Muscle layer of duodenum (tissue), 2 donors: ENCODE measurements at regions not wholly inside any gene's neighbourhood (a gene's known extent, or its start where the extent isn't known, plus 50 kb on each side); places are given as distances from the start of the nearest gene placed in this dataset.

Experiments
- H3K27ac ChIP-seq: one replicate; pipeline ENCODE4 v1.7.0; 2013; ENCODE audit warnings: mild to moderate bottlenecking, low read length
- H3K27me3 ChIP-seq: one replicate; pipeline ENCODE4 v1.7.0; 2013; ENCODE audit warnings: low read depth, mild to moderate bottlenecking, control low read depth, low read length
- H3K36me3 ChIP-seq, 2 donors: one replicate each; pipeline ENCODE4 v1.7.0; 2013; ENCODE audit warnings: low read length in 2 of 2, control low read depth in 1 of 2, mild to moderate bottlenecking in 1 of 2; ENCODE audit not compliant: insufficient read depth in 2 of 2, control insufficient read depth in 1 of 2
- H3K4me1 ChIP-seq, 2 donors: one replicate each; pipeline ENCODE4 v1.7.0; 2013; ENCODE audit warnings: low read length in 2 of 2, mild to moderate bottlenecking in 2 of 2, control low read depth in 1 of 2, moderate library complexity in 1 of 2; ENCODE audit not compliant: insufficient read depth in 2 of 2, control insufficient read depth in 1 of 2
- H3K4me3 ChIP-seq, 2 donors: one replicate each; pipeline ENCODE4 v1.7.0; 2013; ENCODE audit warnings: low read length in 2 of 2, low read depth in 1 of 2, mild to moderate bottlenecking in 1 of 2
- H3K9me3 ChIP-seq, 2 donors: one replicate each; pipeline ENCODE4 v1.7.0; 2013; ENCODE audit warnings: low read length in 2 of 2, control low read depth in 1 of 2, mild to moderate bottlenecking in 1 of 2; ENCODE audit not compliant: control insufficient read depth in 1 of 2
- donor health status: healthy.

DNA sequence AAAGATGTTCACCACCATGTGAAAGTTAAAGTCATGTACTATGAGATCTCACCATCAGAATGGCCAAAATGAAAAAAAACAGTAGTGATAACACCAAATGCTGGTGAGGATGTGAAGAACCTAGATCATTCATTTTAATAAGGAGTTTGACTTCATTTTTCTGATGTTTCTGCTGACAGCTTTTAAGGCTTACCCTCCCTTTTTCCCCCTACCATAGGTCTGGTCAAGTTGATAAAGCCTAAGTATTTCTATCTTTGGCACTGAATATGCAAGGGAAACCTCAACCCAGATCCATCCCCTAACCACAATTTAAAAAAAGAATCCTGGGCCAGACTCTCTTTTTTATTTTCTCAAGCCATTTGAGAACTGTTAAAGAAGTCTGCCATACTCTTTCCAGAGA, 689.6 kb upstream of the FOXG1 start:
- Histone ChIP-seq H3K9me3 (no peaks in the 10 kb centered on the region), H3K27ac (no peak overlapping the region), H3K4me3 (no peak overlapping the region), H3K4me1 (no peaks in the 10 kb centered on the region), H3K27me3 (no peaks in the 10 kb centered on the region), H3K36me3 (no peaks in the 10 kb centered on the region)

DNA sequence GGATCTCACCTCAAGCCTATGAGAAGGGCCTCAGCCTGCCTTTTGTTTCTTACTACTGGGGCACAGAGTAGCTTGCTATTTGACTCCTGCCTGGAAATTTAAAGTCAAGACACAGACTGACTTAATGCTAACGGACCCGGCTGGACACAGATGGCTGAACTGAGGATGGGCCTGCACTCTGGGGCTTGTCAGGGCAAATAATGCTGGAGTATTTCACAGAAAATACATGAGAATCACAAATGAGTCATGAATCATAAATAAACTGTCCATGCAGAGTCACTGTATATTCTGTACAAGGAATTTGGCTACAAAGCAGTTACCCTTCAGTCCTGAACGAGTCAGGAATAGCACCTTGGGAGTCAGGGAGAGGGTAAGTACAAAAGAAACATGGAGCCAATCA, 683.2 kb upstream of the FOXG1 start:
- Histone ChIP-seq H3K4me1 (no peaks in the 10 kb centered on the region), H3K27me3 (no peaks in the 10 kb centered on the region), H3K27ac (no peak overlapping the region), H3K9me3 (no peaks in the 10 kb centered on the region), H3K4me3 (no peak overlapping the region), H3K36me3 (no peaks in the 10 kb centered on the region)

DNA sequence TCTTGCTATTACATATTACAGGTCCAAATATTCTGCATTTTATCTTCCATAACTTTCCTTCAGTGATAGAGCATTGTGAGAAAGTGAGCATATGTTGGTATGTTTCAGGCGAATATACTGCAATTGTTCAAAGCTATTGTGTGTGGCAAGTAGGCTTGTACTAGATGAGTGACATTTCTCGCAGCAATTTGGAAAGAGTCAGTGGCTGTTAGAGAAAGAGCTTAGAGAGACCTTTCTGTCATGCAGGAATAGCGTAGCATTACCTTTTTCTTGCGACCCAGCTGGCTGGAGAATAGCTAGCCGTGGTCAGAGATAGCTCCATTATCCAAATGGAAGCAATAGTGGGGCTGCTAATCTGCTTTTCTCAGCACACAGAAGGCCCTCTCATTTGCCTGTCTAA, 678.5 kb upstream of the FOXG1 start:
- Histone ChIP-seq H3K27ac (no peak overlapping the region), H3K9me3 (no peaks in the 10 kb centered on the region), H3K27me3 (no peaks in the 10 kb centered on the region), H3K4me1 (no peaks in the 10 kb centered on the region), H3K4me3 (no peak overlapping the region), H3K36me3 (no peaks in the 10 kb centered on the region)

DNA sequence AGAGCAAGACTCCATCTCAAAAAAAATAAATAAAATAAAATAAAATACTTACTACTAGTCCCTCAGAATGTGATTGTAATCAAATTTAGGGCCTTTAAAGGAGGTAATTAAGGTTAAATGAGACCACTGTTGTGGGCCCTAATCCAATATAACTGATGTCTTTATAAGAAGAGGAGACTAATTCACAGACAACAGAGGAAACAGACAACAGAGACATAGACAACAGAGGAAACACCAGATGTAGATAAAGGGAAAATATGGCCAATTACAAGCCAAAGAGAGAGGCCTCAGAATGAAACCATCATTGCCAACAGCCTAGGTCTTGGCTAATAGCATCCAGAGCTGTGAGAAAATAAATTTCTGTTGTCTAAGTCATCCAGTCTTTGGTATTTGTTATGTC, 669.0 kb upstream of the FOXG1 start:
- Histone ChIP-seq H3K27me3 (no peaks in the 10 kb centered on the region), H3K27ac (no peak overlapping the region), H3K4me1 (no peaks in the 10 kb centered on the region), H3K4me3 (no peak overlapping the region), H3K9me3 (no peaks in the 10 kb centered on the region), H3K36me3 (no peaks in the 10 kb centered on the region)

DNA sequence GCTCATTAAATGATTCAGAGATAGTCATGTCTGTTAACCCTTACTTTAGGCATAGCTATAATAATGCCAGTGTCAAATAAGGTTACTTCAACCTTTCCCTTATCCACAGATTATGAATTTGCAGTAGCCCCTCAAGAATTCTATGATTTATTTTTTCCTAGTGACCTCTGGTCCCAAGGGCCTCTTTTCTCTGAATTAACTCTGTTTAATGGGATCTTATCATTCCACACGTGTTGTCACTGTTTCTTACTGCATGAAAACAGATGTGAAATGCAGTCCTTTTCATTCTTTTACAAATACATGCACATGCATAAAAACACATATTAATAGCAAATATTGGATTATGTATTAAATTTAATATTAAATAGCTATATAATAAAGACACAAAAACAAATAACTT, 667.7 kb upstream of the FOXG1 start:
- H3K27ac ChIP-seq = no peak overlapping the region
- no peaks in the 10 kb centered on the region for H3K4me1 ChIP-seq
- no peaks in the 10 kb centered on the region for H3K27me3 ChIP-seq
- no peaks in the 10 kb centered on the region for H3K36me3 ChIP-seq
- no peaks in the 10 kb centered on the region for H3K9me3 ChIP-seq
- no peak overlapping the region for H3K4me3 ChIP-seq

DNA sequence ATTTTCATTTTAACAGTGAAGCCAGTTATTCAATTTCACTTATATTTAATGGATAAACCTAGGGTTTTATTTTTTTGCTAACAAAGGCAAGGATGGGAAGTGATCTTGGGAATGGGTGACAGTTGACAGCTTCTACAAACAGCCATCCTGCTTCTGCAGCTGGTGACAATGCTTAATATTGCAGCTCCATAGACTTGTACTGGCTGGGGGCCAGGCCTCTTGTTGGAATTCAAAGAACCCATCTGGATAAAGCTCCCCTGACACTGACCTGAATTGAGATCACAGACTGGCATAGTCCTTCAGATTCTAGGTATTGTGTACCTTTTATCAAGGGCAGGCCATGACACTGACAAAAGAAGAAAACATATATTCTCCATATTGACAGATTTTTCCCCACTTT, 664.6 kb upstream of the FOXG1 start:
- H3K27ac ChIP-seq = no peak overlapping the region
- no peak overlapping the region for H3K4me3 ChIP-seq
- no peaks in the 10 kb centered on the region for H3K9me3 ChIP-seq
- no peaks in the 10 kb centered on the region for H3K27me3 ChIP-seq
- H3K4me1 ChIP-seq = no peaks in the 10 kb centered on the region
- no peaks in the 10 kb centered on the region for H3K36me3 ChIP-seq

DNA sequence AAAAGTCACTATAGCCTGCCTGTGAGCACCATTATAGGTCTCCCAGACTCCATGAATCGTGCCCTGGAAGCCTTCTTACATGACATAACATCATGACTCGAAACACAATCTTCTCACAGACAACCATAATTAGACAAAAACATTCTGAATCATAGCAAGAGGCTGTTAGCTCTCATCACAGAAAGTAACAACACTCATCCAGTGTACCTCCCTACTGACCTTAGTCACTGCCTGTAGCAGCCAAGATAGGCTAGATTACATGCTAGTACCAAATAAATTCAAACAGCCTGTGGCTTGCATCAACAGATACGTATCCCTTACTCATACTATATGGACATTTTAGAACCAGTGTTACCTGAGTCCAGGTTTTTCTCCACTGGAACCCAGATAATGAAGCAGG, 663.8 kb upstream of the FOXG1 start:
- H3K9me3 ChIP-seq = no peaks in the 10 kb centered on the region
- H3K36me3 ChIP-seq = no peaks in the 10 kb centered on the region
- no peak overlapping the region for H3K27ac ChIP-seq
- H3K27me3 ChIP-seq = no peaks in the 10 kb centered on the region
- H3K4me3 ChIP-seq = no peak overlapping the region
- H3K4me1 ChIP-seq = no peaks in the 10 kb centered on the region

DNA sequence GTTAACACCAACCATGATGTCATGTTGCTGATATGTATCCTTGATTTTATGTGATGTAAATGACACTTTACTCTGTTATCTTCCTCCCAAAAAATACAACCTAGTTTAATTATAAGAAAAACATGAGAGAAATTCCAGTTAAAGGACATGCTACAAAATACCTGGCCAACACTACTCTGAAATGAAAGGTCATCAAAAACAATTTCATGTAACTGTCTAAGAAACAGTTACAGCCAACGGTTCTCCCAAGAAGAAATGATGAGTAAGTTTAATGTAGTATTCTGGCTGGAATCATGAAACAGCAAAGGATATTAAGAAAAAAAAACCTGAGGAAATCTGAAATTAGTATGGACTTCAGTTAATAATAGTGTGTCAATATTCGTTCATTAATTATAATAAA, 653.3 kb upstream of the FOXG1 start:
- Histone ChIP-seq H3K27ac (no peak overlapping the region), H3K4me1 (no peaks in the 10 kb centered on the region), H3K27me3 (no peaks in the 10 kb centered on the region)

DNA sequence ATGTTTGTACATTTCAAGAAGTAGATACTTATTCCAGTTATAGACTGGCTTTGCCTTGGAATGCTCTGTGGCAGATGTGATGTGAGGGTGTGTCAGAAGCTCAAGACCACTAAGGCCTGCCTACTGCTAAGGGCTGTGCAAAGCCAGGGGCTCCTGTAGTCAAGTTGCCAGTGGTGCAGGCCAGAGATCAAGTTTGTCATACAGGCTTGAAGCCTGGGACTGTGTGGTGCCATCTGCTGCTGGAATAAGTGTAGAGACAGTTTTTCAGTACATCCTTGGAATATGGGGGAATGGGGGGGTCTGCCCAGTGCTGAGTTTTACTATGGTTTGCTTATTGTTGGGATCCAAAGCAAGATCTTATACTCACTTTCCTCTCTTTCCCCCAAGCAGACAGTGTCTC, 649.9 kb upstream of the FOXG1 start:
- Histone ChIP-seq H3K36me3 (no peaks in the 10 kb centered on the region), H3K27me3 (no peaks in the 10 kb centered on the region), H3K27ac (no peak overlapping the region)

More for the DNA sequence above, 653.3 kb upstream of the FOXG1 start:
- no peaks in the 10 kb centered on the region for H3K36me3 ChIP-seq
- no peak overlapping the region for H3K4me3 ChIP-seq
- H3K9me3 ChIP-seq = peaks cover 0 to 6% of the 10 kb centered on the region in 2 donors

DNA sequence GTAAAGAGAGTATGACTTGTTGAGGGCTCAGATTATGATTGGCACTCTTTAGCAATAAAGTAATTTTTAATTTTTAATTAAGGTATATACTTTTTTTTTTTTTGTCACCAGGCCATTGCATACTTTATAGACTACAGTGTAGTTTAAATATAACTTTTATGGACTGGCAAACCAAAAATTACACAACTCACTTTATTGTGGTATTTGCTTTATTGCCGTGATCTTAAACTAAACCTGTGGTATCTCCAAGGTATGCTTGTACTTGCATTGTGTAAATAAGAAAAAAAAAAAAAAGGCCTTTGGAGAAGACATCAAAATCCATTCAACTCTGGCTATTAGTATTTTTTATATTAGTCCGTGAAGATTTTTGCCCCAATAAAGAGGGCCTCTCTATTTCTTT, 646.7 kb upstream of the FOXG1 start:
- Histone ChIP-seq H3K27ac (no peak overlapping the region), H3K4me1 (no peaks in the 10 kb centered on the region), H3K27me3 (no peaks in the 10 kb centered on the region), H3K4me3 (no peak overlapping the region), H3K36me3 (no peaks in the 10 kb centered on the region), H3K9me3 (peaks cover 0 to 10% of the 10 kb centered on the region in 2 donors)

More for the DNA sequence above, 649.9 kb upstream of the FOXG1 start:
- Histone ChIP-seq H3K4me1 (no peaks in the 10 kb centered on the region), H3K9me3 (peaks cover 0 to 6% of the 10 kb centered on the region in 2 donors), H3K4me3 (no peak overlapping the region)

DNA sequence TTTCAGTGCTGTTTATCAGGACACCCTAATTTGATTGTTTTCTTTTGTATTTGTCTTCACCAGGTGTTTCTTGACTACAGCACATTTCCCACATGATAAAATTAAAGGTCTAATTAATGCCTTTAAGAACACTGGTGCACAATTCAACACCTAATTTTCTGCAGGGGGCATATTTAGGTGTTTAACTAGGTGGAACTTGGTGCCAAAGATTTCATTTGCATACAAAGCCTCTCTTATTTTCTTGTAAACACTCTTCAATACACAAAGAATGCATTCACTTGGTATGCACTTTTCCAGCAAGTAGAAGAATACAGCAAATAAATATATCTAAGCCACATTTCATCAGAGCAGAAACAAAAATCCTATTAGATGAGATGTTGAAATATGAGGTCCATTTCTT, 646.2 kb upstream of the FOXG1 start:
- H3K27me3 ChIP-seq = no peaks in the 10 kb centered on the region
- no peak overlapping the region for H3K4me3 ChIP-seq

DNA sequence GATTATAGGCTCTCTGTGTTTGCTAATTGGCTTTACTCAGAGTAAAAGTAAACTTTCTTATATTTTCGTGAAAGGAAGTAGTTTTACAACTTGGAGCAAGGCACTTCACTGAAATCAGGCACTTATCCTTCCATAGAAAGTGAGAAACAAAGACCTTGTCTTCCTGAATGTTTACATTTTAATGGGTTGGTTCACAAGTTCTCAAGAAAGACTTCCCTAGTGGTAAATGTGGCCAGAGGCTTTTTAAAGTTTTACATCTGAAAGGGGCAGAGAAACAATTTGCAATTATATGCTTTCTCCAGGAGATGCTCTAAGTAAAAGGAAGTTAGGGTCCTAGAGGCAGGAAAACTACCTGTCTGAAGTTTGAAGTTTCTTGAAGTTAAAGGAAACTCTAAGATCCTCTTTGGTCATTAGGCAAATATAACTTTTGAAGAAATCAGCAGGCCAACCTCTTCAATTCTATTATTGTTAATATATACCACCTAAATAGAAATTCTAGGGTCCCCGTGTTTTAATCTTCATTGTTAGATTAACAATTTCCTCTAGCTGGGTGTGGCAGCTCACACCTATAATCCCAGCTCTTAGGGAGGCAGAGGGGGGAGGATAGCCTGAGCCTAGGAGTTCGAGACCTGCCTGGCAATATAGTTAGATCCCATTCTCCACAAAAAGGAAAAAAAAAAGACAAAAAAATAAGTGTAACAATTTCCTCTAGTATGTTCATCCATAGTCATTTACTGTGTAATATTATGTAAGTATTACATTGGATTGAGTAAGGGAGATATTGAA, 644.9 kb upstream of the FOXG1 start:
- H3K36me3 ChIP-seq = no peaks in the 10 kb centered on the region
- no peaks in the 10 kb centered on the region for H3K4me1 ChIP-seq
- H3K27me3 ChIP-seq = no peaks in the 10 kb centered on the region
- peaks cover 0 to 5% of the 10 kb centered on the region in 2 donors for H3K9me3 ChIP-seq
- H3K4me3 ChIP-seq = no peak overlapping the region
- no peak overlapping the region for H3K27ac ChIP-seq

More for the DNA sequence above, 646.2 kb upstream of the FOXG1 start:
- peaks cover 0 to 10% of the 10 kb centered on the region in 2 donors for H3K9me3 ChIP-seq
- no peaks in the 10 kb centered on the region for H3K4me1 ChIP-seq
- no peaks in the 10 kb centered on the region for H3K36me3 ChIP-seq
- H3K27ac ChIP-seq = no peak overlapping the region
